ENCODE measurements at regions not wholly inside any gene's neighbourhood (a gene's known extent, or its start where the extent isn't known, plus 50 kb on each side); places are given as distances from the start of the nearest gene placed in this dataset.

DNA sequence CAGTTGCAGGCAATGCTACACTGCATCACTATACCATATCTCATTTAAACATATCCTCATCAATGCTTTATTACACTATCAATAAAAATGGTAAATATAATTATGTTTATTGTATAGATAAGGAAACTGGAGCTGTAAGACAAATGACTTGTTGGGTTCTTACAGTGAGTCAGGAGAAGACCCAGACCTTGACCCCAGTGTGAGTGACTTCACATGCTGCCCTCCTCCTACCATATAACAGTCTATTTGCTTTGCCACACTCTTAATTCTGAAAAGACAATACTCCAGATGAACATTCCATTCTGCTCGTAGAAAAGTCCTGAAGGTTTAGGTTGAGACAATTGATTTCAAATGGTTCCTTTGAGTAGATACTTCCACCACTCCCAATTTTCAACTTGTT, 550.5 kb downstream of the PLPP3 start:
- TF ChIP-seq, protein P1, sequence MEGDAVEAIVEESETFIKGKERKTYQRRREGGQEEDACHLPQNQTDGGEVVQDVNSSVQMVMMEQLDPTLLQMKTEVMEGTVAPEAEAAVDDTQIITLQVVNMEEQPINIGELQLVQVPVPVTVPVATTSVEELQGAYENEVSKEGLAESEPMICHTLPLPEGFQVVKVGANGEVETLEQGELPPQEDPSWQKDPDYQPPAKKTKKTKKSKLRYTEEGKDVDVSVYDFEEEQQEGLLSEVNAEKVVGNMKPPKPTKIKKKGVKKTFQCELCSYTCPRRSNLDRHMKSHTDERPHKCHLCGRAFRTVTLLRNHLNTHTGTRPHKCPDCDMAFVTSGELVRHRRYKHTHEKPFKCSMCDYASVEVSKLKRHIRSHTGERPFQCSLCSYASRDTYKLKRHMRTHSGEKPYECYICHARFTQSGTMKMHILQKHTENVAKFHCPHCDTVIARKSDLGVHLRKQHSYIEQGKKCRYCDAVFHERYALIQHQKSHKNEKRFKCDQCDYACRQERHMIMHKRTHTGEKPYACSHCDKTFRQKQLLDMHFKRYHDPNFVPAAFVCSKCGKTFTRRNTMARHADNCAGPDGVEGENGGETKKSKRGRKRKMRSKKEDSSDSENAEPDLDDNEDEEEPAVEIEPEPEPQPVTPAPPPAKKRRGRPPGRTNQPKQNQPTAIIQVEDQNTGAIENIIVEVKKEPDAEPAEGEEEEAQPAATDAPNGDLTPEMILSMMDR (IDR thresholded peaks at IDR 0.05; ENCODE audit: insufficient read depth, low read length): no peak
- TF ChIP-seq POLR2AphosphoS5 (IDR thresholded peaks at IDR 0.05; ENCODE audit: low read depth) (no peak), GABPA (IDR thresholded peaks at IDR 0.05; ENCODE audit: low read depth) (no peak), SPI1 (IDR thresholded peaks at IDR 0.05; ENCODE audit: borderline replicate concordance, low read depth) (no peak)
